WTC11 (cell line): ENCODE measurements at regions not wholly inside any gene's neighbourhood (a gene's known extent, or its start where the extent isn't known, plus 50 kb on each side); places are given as distances from the start of the nearest gene placed in this dataset.

Experiments used
- CBFB ChIP-seq: sonication (generic); formaldehyde crosslinking; IDR thresholded peaks from 2 replicates; pipeline ENCODE4 v1.8.1; 2022; ENCODE audit warnings: mild to moderate bottlenecking, low read depth, missing genetic modification reagents
- NR1H2 ChIP-seq: sonication (generic); formaldehyde crosslinking; IDR thresholded peaks from 2 replicates; pipeline ENCODE4 v1.9.0; 2021; ENCODE audit warnings: mild to moderate bottlenecking, moderate library complexity, missing genetic modification reagents
- ZNF317 ChIP-seq: sonication (generic); formaldehyde crosslinking; IDR thresholded peaks from 2 replicates; pipeline ENCODE4 v1.8.1; 2023; ENCODE audit warnings: low read depth, mild to moderate bottlenecking, moderate library complexity, missing genetic modification reagents, borderline replicate concordance
- TF ChIP-seq, protein P1 (sequence below): fragments of 200-600 bp; IDR thresholded peaks from 2 replicates; pipeline ENCODE4 v1.8.0; 2022; ENCODE audit warnings: antibody characterized with exemption
- TF ChIP-seq, protein P2 (sequence below): sonication (generic); formaldehyde crosslinking; IDR thresholded peaks from 2 replicates; pipeline ENCODE4 v1.8.1; 2022; ENCODE audit warnings: mild to moderate bottlenecking, moderate library complexity, missing genetic modification reagents
- TF ChIP-seq, protein P3 (sequence below): sonication (generic); formaldehyde crosslinking; IDR thresholded peaks from 2 replicates; pipeline ENCODE4 v1.8.0; 2022; ENCODE audit warnings: mild to moderate bottlenecking, missing genetic modification reagents

DNA sequence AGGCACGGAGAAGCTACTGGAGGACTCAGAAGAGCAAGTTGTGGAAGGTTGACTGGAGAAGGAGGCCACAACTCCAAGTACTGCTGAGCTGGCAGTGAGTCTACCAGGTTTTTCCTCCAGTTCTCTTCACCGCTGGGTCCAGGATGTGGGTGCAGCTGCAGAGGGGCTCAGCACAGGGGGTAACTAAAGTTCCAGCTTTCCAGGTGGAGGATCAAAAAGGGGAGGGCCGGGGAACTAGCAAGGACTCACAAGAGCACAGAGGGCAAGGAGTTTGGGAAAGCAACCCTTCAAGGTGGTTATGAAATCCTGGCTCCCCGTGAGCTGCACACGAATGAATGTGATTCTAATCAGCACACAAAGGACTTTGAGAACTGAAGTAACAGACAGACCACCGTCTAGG is 194.2 kb upstream of the GMDS start:
- TF ChIP-seq ZNF317 (CRISPR knock-in tag) (no peak), CBFB (CRISPR knock-in tag) (no peak), NR1H2 (no peak)
- TF ChIP-seq, protein P1, sequence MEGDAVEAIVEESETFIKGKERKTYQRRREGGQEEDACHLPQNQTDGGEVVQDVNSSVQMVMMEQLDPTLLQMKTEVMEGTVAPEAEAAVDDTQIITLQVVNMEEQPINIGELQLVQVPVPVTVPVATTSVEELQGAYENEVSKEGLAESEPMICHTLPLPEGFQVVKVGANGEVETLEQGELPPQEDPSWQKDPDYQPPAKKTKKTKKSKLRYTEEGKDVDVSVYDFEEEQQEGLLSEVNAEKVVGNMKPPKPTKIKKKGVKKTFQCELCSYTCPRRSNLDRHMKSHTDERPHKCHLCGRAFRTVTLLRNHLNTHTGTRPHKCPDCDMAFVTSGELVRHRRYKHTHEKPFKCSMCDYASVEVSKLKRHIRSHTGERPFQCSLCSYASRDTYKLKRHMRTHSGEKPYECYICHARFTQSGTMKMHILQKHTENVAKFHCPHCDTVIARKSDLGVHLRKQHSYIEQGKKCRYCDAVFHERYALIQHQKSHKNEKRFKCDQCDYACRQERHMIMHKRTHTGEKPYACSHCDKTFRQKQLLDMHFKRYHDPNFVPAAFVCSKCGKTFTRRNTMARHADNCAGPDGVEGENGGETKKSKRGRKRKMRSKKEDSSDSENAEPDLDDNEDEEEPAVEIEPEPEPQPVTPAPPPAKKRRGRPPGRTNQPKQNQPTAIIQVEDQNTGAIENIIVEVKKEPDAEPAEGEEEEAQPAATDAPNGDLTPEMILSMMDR: no peak
- TF ChIP-seq, protein P2, sequence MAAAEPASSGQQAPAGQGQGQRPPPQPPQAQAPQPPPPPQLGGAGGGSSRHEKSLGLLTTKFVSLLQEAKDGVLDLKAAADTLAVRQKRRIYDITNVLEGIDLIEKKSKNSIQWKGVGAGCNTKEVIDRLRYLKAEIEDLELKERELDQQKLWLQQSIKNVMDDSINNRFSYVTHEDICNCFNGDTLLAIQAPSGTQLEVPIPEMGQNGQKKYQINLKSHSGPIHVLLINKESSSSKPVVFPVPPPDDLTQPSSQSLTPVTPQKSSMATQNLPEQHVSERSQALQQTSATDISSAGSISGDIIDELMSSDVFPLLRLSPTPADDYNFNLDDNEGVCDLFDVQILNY (CRISPR knock-in tag): no peak
- TF ChIP-seq, protein P3, sequence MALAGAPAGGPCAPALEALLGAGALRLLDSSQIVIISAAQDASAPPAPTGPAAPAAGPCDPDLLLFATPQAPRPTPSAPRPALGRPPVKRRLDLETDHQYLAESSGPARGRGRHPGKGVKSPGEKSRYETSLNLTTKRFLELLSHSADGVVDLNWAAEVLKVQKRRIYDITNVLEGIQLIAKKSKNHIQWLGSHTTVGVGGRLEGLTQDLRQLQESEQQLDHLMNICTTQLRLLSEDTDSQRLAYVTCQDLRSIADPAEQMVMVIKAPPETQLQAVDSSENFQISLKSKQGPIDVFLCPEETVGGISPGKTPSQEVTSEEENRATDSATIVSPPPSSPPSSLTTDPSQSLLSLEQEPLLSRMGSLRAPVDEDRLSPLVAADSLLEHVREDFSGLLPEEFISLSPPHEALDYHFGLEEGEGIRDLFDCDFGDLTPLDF: no peak
